Stimulated activated CD4-positive, alpha-beta T cell treated with anti-CD3 and anti-CD28 coated beads, Interleukin-15, amount 100 ng/mL, for 48 hours (primary cell): ENCODE measurements at regions not wholly inside any gene's neighbourhood (a gene's known extent, or its start where the extent isn't known, plus 50 kb on each side); places are given as distances from the start of the nearest gene placed in this dataset.
A peak's percentile ranks its signal among the peaks of the same experiment; 100 is the strongest.

ENCODE experiments used
- DNase-seq, 2 donors: peaks; one replicate each; pipeline ENCODE4 v3.0.0-alpha.2; 2020; ENCODE audit warnings: low read depth in 2 of 2

- no peak for DNase-seq
These were observed 82.8 kb upstream of the TRPC3 start for GRCh38 chr4:122034619-122035018.

GRCh38 chr4:122027203-122027602 is 75.3 kb upstream of the TRPC3 start:
- no peak for DNase-seq

GRCh38 chr4:122017296-122017695 is 65.4 kb upstream of the TRPC3 start:
- no peak for DNase-seq

GRCh38 chr4:122015203-122015602 is 63.3 kb upstream of the TRPC3 start:
- no peak for DNase-seq

GRCh38 chr4:122012735-122013134 is 60.9 kb upstream of the TRPC3 start:
- no peak for DNase-seq

- no peak for DNase-seq
These were observed 58.8 kb upstream of the TRPC3 start for GRCh38 chr4:122010610-122011009.

GRCh38 chr4:122009524-122009923 is 57.7 kb upstream of the TRPC3 start:
- DNase-seq, result no peak

- DNase-seq, result no peak
These were observed 55.2 kb upstream of the TRPC3 start for GRCh38 chr4:122007016-122007415.

- DNase-seq, result no peak
These were observed 53.4 kb upstream of the TRPC3 start for GRCh38 chr4:122005064-122005755.

- peak in 1 of 2 donors; percentile 4 for DNase-seq
These were observed 51.5 kb upstream of the TRPC3 start for GRCh38 chr4:122003335-122003734.
